ENCODE measurements at regions not wholly inside any gene's neighbourhood (a gene's known extent, or its start where the extent isn't known, plus 50 kb on each side); places are given as distances from the start of the nearest gene placed in this dataset.

- TF ChIP-seq CTCF (IDR thresholded peaks at IDR 0.05) (no peak), POLR2A (IDR thresholded peaks at IDR 0.05) (no peak)
Measured at GRCh38 chr1:54481201-54481884, 66.7 kb upstream of the ACOT11 start.
